ENCODE measurements at regions not wholly inside any gene's neighbourhood (a gene's known extent, or its start where the extent isn't known, plus 50 kb on each side); places are given as distances from the start of the nearest gene placed in this dataset.

Small RNA genes in the stretch of these regions (small RNA-seq; reads per million reads assigned to genes)
- gene AL158209.2, result 0 reads per million in 3 experiments
- gene RF00017, result 0 reads per million in 3 experiments
- 0 to 0.08 (median 0.03) reads per million in 3 experiments for gene RNU6-15P
